ENCODE measurements at regions not wholly inside any gene's neighbourhood (a gene's known extent, or its start where the extent isn't known, plus 50 kb on each side); places are given as distances from the start of the nearest gene placed in this dataset.
A peak's percentile ranks its signal among the peaks of the same experiment; 100 is the strongest.

DNA sequence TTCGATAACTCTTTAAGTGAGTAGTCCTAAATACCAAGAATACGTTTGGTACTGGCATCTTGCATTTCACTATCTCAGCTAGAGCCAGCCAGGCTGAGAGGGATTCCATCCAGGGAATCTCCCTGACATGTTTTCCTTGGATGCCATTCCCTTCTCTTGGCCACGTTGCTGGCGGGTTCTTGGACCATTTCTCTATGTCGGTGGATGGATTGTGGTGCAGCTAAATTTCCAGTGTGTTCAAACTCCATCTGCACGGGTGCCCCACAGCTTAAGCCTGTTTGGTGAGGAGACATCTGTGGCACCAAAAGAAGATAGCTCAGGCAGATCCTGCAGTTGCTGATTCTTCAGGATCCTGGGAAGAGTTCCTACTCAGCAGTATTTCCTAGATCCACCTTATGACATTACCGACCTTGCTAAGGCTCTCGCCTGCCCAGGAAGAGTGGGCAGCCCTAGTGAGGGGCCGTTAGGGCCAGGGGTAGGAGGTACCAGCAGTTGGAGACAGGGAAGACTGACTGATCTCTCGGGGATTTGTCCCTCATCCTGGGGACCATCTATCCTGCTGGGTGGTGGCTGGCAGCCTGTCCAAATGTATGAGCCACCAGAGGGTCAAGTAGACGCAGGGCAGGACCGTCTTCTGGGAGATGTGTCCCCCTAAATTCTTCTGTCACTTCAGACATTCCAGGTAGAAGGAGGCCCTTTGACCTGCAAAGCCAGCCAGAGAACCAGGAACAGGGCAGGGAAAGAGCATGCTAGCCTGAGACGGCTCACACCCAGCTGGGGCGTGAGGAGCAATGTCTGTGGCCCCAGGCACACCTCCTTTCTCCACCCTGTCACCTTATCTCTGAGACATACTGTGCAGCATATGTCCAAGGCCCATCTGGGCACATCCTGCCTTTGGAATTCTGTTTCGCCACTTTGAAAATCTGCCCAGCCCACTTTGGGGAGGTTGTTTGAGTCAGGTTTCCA is 72.6 kb upstream of the CAPRIN2 start:
- DNase-seq: no peak

DNA sequence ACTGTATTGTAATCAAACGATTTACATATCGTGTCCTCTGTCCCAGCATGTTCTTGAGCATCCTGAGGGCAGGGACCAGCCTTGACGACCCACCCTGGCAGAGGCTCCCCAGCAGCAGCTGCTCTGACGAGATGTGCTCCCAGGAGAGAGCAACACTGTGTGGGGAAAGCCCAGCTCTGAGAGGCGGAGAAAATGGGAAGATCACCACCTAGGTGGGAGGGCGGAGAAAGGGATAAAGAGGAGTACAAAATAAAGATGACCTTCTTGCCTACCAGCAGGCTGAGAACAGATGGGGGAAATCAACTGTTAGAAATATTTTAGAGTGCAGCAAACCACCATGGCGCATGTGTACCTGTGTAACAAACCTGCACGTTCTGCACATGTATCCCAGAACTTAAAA is 71.5 kb upstream of the CAPRIN2 start:
- no peak for DNase-seq

DNA sequence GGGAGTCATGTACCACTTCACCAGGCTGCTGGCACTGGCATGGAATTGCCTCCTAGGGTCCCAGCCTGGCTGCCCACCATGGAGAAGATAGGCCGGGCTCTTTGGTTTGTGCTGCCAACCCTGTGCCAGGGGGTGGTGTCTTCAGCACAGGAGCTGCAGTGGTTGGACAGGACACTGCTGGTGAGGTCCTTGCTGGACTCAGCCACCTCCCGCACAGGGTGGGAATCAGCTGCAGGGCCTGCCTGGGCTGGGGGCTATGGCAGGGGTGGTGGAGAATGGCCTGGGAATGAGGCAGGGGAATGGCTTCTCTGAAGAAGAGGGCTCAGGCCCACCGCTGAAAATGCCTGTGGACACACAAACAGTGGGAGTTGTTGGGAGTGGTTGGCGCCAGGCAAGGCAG is 70.6 kb upstream of the CAPRIN2 start:
- no peak for DNase-seq

DNA sequence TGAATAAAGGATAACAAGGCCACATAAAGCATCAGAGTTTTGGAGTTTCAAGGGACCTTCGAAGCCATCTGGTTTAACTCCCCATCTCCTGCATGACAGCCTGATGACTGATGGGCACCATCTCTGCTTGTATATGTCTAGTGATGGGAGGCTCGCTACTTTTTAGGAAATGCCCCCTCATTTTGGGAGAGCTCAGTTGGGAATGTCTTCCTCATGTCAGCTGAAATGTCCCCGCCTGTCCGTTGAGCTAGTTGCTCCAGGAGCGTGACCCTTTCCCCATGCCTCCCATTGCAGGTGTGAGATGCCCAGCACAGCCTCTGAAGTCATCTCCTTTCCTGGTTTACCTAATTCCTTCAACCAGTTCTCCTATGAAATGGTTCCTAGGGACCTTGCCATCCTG is 69.6 kb upstream of the CAPRIN2 start:
- no peak for DNase-seq

DNA sequence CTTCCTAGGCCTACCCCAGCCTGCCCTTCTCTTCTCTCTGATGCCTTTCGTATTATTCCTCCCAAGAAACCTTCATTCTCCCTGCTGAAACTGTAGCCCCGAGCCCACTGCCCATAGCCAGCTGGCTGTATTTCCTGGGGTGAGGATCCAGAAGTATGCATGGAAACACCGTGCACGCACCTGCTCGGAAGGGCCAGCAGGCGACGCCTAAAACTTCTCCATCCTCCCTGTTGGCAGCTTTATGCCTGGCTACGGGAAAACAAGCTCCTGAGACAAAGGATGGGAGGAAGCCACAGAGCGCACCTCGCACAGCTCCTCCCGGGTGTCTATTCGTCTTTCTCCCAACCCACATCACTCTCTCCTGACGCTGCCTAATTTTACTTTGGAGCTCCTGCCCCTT is 69.0 kb upstream of the CAPRIN2 start:
- no peak for DNase-seq

DNA sequence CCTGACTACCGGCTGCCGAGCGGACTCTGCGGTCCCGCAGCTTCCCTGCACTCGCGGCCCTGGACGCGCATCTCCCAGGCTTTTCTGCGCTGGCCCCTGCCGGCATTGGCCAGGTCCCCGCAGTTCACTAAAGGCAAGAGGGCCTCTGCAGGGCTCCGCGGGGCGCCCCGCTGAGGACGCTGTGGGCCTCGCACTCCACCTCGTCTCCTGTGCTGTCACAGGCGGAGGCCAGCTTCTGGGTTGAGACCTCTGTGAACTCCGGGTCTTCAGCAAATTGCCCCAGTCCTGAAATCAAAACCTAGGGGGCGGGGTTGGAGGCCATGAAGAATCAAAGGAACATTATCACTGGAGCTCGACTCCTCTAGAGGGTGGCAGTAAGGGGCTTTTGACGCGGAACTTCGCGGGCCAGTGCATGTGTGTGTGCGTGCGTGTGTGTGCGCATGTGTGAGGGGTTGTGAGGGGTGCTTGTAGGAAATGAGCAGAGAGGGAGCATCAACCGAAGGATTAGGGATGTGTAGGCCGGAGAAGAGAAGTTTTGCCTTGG is 68.5 kb upstream of the CAPRIN2 start:
- no peak for DNase-seq

DNA sequence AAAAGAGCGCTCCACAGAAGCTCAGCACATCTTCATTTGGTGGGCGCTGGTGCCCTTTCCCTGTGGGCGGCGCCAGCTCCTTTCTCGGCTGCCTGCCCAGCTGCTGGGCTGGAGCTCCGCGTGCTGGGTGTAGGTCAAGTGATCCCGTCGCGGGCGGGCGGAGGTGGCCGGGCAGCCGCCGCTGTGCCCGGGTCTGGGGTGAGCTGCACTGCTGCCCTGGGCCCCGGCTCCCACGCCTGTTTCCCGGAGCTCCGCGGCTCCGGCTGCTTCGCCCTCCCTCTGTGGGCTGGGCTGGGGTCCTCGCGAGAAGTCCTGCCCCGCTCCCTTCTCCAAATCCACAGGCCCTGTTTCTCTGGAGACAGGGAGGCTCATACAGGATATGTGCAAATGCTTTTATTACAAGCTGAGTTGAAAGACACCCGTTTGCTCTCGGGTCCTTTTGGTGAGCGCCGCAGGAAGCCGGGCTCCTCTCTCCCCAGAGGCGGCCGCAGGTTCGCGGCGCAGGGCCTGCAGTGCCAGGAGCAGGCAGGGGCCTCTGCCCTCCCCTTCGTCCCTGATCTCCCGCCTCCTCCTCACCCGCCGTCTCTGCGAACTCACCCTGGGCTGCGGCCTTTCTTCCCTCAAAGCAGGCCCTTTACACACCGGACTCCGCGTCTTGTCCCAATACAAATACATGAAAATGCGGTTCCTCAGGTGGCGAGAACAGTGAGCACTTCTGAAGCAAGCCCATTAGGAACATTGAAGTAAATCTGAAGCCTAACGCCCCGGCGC is 67.8 kb upstream of the CAPRIN2 start:
- no peak for DNase-seq

DNA sequence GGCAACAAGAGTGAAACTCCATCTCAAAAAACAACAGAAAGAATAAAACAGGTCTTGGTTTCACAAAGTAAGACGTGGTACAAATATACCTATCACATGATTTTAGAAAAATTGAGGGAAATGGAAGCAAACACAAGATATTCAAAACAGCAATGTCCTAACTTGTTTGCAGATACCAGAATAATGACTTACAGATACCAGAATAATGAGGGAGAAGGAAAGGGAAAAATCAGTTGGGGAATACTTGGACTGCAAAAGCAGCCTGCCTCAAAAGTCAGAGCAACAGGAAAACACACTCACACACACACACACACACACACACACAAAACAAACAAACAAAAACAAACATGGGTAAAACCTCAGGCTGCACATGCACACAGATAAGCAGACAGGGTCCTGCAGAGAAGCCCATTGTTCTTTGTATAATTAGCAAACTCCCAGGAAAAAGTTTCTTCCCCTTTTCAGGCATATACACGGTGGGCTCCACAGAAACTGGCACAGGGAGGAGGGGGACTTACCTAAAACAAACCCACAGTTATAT is 65.7 kb upstream of the CAPRIN2 start:
- DNase-seq: no peak

DNA sequence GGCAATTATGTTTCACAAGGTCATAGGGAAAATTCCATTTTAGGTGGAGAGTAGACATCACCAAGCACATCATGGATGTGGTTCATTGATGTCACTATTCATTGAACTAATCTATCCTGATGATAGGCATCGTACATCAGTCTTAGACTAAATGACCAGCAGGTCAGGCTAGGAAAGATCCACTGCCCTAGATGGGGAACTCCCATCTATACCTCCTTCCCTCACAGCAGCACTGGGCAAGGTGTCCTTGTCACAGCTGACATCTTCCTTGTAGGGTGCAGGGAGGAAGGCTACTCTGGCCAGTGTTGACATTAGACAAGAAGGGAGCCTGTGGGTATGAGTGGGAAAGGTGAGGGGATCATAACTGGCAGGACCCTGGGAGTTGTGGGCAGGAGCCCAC is 63.8 kb upstream of the CAPRIN2 start:
- no peak for DNase-seq

DNA sequence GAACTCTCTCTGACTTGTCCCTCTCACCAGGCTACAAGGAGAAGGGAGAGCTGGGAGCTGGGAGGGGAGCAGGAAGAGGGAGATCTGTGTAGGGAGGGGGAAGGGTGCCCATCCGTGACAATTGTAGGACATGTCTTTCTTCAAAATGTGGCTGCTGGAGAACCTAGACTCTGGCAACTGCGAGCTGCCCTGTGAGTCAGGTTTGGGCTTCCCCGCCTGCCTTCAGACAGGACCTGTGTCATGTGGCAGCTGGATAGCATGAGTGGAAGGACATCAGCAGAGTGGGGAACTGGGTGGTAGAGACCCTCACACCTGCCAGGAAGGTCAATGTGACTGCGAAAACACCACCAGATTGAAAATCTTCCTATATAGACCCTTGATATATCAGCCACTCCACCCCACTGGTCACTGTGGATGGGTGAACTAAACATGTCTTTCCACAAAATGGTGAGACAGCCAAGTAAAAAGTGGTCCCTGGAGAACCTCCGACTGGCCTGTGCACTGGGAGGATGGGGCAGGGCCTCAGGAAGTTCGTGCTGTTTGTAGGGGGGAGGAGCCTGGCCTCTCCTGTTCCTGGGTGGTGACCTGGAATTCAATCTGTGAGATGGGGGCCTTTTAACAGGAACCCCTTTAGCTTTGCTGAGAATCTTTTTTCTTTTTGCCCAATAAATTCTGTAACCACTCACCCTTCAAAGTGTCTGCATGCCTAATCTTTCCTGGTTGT is 62.2 kb upstream of the CAPRIN2 start:
- DNase-seq: no peak

DNA sequence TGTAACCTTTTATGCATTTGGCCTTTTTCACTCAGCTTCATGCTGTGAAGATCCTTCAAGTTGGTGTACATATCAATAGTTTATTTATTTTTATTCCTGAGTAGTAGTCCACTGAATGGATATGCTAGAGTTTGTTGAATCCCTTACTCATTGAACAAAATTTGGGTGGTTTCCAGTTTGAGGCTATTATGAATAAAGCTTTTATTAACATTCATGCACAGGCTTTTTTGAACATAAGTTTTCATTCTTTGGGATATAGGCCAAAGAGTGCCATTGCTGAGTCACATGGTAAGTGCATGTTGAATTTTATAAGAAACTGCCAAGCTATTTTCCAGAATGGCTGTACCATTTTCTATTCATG is 59.5 kb upstream of the CAPRIN2 start:
- DNase-seq: no peak

DNA sequence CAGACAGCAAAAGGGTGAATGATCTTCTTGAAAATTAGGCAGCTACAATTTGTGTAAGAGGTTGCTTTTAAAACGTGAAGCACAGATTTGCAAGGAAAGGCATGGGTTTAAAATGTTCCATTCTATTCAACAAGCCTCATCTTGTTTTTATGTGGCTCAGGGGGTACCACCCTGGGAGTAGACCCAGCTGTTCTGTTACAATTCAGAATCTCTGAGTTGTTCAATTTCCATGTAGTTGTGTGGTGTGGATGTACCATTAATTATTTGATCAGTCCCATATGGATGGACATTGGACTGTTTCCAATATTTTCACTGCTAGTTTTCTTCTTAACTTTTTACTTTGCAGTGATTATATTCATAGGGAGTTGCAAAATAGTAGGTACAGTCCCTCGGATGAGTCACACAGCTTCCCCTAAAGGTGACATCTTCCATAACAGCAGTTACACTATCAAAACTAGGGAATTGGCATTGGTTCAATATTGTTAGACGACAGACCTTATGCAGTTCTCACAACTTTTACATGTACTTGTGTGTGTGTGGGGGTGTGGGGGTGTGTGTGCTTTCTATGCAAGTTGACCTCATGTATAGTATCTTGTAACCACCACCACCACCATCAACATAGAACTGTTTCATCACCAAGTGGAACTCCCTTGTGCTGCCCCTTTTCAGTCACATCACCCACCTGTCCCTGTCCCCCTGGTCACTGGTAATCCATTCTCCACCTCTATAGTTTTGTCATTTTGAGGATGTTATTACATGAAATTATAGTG is 59.0 kb upstream of the CAPRIN2 start:
- no peak for DNase-seq

DNA sequence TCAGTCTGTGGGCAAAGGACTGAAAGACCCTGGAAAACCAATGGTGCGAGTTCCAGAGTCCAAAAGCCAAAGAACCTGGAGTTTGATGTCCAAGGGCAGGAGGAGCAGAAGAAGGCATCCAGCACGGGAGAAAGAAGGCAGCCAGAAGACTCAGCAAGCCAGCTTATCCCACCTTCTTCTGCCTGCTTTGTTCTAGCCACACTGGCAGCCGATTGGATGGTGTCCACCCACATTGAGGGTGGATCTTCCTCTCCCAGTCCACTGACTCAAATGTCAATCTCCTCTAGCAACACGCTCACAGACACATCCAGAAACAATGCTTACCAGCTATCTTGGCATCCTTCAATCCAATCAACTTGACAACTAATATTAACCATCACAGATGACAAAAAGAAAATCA is 57.2 kb upstream of the CAPRIN2 start:
- DNase-seq: no peak

DNA sequence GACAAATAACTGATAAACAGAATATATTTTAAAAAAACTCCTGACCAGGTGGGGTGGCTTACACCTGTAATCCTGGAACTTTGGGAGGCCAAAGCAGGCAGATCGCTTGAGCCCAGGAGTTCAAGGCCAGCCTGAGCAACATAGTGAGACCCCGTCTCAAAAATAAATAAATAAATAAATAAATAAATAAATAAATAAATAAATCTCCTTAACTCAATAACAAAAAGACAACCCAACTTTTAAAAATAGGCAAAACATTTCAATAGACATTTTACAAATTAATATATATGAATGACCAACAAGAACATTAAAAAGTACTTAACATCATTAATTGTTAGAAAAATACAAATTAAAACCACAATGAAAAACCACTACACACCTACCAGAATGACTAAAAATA is 56.2 kb upstream of the CAPRIN2 start:
- DNase-seq: no peak

DNA sequence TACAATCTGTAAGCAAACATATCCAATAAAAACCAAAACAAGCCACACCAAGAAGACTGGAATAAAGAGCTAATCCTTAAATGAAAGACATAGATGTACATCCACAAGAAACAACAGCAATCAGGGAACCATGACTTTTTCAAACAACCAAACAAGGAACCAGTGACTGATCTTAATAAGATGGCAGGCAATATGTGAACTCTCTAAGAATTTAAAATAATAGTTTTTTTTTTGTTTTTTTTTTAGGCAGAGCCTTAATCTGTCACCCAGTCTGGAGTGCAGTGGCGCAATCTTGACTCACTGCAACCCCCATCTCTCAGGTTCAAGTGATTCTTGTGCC is 52.9 kb upstream of the CAPRIN2 start:
- no peak for DNase-seq

DNA sequence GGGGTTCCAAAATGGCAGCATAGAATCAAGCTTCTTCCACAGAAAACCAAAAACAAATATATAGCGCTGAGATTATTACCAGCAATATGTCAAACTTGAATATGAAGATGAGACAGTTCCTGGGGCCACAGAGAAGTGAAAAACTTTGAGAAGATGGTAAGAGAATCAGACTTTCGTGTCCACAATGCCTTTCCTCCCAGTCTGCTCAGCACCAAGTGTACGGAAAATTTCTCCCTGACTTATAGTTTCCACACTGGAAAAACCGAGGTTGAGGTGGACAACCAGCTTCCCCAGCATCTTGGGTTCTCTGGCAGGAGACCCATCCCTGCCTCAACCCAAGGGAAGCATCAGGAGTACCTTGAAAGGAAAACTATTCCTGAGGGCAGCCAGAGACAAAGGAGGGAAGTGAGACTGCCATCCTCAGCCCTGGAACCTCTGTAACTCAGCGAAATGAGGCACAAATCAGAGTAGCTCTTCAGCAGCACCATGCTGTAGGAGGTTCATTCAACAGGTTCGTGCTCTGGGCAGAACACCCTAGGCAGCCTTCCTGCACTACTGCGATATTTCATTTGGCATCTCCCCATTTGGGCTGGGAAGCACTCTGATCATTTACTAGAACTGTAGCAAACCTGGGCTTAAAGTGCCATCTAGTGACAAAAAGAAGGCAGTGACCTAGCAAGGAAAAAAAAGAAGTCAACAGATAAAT is 52.4 kb upstream of the CAPRIN2 start:
- DNase-seq: peak; percentile 68

DNA sequence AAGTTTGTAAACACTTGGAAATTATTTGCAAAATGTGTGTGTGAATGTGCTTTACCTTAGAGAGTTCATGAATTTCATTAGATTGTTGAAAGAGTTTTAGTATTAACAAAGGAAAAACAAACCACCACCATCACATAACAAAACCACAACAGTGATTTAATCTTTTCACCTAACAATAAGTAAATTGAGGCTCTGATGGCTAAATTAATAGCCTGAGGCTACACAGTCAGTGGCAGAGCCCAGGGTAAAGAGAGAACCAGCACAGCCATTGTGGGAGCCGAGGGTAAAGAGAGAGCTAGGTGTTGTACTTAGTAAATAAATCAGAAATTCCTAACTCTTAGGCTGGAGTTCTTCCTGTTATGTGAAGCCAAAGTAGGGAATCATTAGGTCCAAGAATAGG is 51.2 kb upstream of the CAPRIN2 start:
- no peak for DNase-seq
